KG1 (cell line): ENCODE measurements at regions not wholly inside any gene's neighbourhood (a gene's known extent, or its start where the extent isn't known, plus 50 kb on each side); places are given as distances from the start of the nearest gene placed in this dataset.

Experiments used
- DNase-seq: peaks from one replicate; lab custom pipeline; 2025; lab: John Stamatoyannopoulos, UW

- no peak for DNase-seq
These were observed 86.7 kb upstream of the PRMT6 start for GRCh38 chr1:106969731-106970130.

GRCh38 chr1:106972074-106972473 lies 84.4 kb upstream of the PRMT6 start:
- DNase-seq: no peak

GRCh38 chr1:106975944-106976343 lies 80.5 kb upstream of the PRMT6 start:
- DNase-seq: no peak

GRCh38 chr1:106978477-106979322 lies 77.8 kb upstream of the PRMT6 start:
- DNase-seq: no peak

GRCh38 chr1:106979371-106979770 lies 77.1 kb upstream of the PRMT6 start:
- no peak for DNase-seq

- no peak for DNase-seq
These were observed 76.4 kb upstream of the PRMT6 start for GRCh38 chr1:106980121-106980520.

- no peak for DNase-seq
These were observed 71.7 kb upstream of the PRMT6 start for GRCh38 chr1:106984801-106985200.

GRCh38 chr1:106986603-106987002 lies 69.9 kb upstream of the PRMT6 start:
- no peak for DNase-seq

- DNase-seq: no peak
These were observed 60.5 kb upstream of the PRMT6 start for GRCh38 chr1:106995970-106996369.

GRCh38 chr1:106998431-106999002 lies 58.0 kb upstream of the PRMT6 start:
- DNase-seq: no peak

GRCh38 chr1:107000902-107001301 lies 55.6 kb upstream of the PRMT6 start:
- DNase-seq: no peak

GRCh38 chr1:107003972-107004371 lies 52.5 kb upstream of the PRMT6 start:
- DNase-seq: no peak

- no peak for DNase-seq
These were observed 52.1 kb upstream of the PRMT6 start for GRCh38 chr1:107004421-107004820.
